Lung (tissue), 11 donors: ENCODE measurements at regions not wholly inside any gene's neighbourhood (a gene's known extent, or its start where the extent isn't known, plus 50 kb on each side); places are given as distances from the start of the nearest gene placed in this dataset.

Experiments used
- ATAC-seq: fragments of 200-7000 bp; cut with Tn5 transposase; one replicate; pipeline ENCODE4 v1.9.1; 2020; ENCODE audit warnings: moderate number of reproducible peaks; ENCODE audit not compliant: insufficient read depth, low FRiP score
- DNase-seq, 3 donors: peaks; one replicate each; pipeline ENCODE4 v3.0.0-alpha.2; 2013 to 2017
- H3K27ac ChIP-seq, 2 donors: one replicate each; pipeline ENCODE4 v1.5.1; 2013; ENCODE audit warnings: mild to moderate bottlenecking in 2 of 2, moderate library complexity in 2 of 2, control low read depth in 1 of 2, inconsistent platforms in 1 of 2, low read depth in 1 of 2, low read length in 1 of 2
- H3K27me3 ChIP-seq, 3 donors: one replicate each; pipeline ENCODE4 v1.5.1; 2013; ENCODE audit warnings: low read length in 2 of 3; ENCODE audit not compliant: control insufficient read depth in 3 of 3, insufficient read depth in 3 of 3
- H3K36me3 ChIP-seq, 4 donors: one replicate each; pipeline ENCODE4 v1.5.1; 2013; ENCODE audit warnings: low read length in 4 of 4, mild to moderate bottlenecking in 1 of 4, moderate library complexity in 1 of 4; ENCODE audit not compliant: control insufficient read depth in 4 of 4, insufficient read depth in 4 of 4
- H3K4me1 ChIP-seq, 5 donors: one replicate each; pipeline ENCODE4 v1.5.1; 2013; ENCODE audit warnings: low read length in 5 of 5, mild to moderate bottlenecking in 2 of 5, moderate library complexity in 1 of 5; ENCODE audit not compliant: control insufficient read depth in 5 of 5, insufficient read depth in 5 of 5
- H3K4me3 ChIP-seq: one replicate; pipeline ENCODE4 v1.5.1; 2013; ENCODE audit warnings: mild to moderate bottlenecking, control low read depth, moderate library complexity
- H3K9ac ChIP-seq, 2 donors: one replicate each; pipeline ENCODE4 v1.5.1; 2013; ENCODE audit warnings: low read length in 2 of 2, control low read depth in 1 of 2; ENCODE audit not compliant: insufficient read depth in 1 of 2
- H3K9me3 ChIP-seq, 4 donors: one replicate each; pipeline ENCODE4 v1.5.1; 2013; ENCODE audit warnings: low read length in 3 of 4, mild to moderate bottlenecking in 1 of 4, moderate library complexity in 1 of 4; ENCODE audit not compliant: control insufficient read depth in 4 of 4, insufficient read depth in 3 of 4
- WGBS, 2 donors: extraction: QIAGEN DNeasy Blood & Tissue Kit; methylation state at CpG; one replicate each; pipeline ENCODE4 v1.1.7; 2013; 5-methylcytosine and 5-hydroxymethylcytosine counted together
- TF ChIP-seq, protein P1 (sequence below): IDR thresholded peaks from 2 replicates; pipeline ENCODE4 v1.5.1; 2012; ENCODE audit warnings: mild to moderate bottlenecking; ENCODE audit errors: control extremely low read depth, extremely low read depth
- donor health status: control.
- donor health status: control.
- donor health status: Bipolar disorder and iron deficiency.
- donor health status: healthy.
- donor health status: DM: yes; HTN: yes; CAD: no.

DNA sequence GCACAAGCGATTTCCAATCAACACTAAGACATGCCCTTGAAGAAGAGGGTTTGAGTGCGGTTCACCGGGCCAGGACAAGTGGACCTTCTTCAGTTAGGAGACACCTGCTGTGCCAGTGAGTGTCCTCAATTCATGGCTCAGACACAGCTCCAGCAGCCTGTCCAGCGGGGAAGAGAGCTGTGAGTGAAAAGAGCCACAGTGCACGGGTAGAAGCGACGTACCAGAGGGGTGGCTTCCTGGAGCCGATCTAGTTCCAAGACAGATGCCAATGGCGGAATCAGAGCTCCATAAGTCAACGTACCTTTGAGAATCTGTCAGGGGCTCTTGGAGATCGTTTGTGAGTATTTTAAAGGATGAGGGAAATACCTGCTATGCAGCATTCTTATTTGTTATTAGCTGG lies 119.9 kb upstream of the SALL3 start:
- Histone ChIP-seq H3K4me3 (no peak overlapping the region), H3K27me3 (peaks cover 0 to 11% (median 9%) of the 10 kb centered on the region in 3 donors), H3K27ac (no peak overlapping the region), H3K9me3 (peaks cover 0 to 9% (median 0%) of the 10 kb centered on the region in 4 donors), H3K4me1 (no peaks in the 10 kb centered on the region), H3K36me3 (no peaks in the 10 kb centered on the region), H3K9ac (no peak overlapping the region)
- WGBS, 2 donors: 81 to 84% methylated on average over 11 of the region's 11 CpGs
- DNase-seq: no peak
- TF ChIP-seq, protein P1, sequence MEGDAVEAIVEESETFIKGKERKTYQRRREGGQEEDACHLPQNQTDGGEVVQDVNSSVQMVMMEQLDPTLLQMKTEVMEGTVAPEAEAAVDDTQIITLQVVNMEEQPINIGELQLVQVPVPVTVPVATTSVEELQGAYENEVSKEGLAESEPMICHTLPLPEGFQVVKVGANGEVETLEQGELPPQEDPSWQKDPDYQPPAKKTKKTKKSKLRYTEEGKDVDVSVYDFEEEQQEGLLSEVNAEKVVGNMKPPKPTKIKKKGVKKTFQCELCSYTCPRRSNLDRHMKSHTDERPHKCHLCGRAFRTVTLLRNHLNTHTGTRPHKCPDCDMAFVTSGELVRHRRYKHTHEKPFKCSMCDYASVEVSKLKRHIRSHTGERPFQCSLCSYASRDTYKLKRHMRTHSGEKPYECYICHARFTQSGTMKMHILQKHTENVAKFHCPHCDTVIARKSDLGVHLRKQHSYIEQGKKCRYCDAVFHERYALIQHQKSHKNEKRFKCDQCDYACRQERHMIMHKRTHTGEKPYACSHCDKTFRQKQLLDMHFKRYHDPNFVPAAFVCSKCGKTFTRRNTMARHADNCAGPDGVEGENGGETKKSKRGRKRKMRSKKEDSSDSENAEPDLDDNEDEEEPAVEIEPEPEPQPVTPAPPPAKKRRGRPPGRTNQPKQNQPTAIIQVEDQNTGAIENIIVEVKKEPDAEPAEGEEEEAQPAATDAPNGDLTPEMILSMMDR: no peak
- ATAC-seq: no peak

DNA sequence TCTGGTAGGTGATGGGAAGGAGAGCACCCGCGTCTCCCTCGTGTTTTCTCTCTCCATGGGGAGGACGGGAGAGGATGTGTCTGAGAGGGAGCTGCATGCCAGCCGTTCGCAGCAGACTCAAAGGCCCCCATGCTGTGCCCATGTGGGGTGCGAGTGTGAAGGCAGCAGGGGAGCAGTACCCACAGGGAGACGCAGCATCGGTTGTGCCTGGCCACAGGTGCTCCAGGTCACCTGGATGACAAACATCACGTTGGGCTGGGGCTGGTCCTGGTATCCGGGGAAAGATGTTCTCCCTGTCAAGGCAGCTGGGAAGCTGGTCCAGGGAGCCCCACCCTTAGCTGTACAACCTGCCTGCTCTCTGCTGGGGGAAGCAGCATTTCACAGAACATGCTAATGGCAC lies 119.5 kb upstream of the SALL3 start:
- Histone ChIP-seq H3K36me3 (no peaks in the 10 kb centered on the region), H3K4me1 (no peaks in the 10 kb centered on the region), H3K4me3 (no peak overlapping the region), H3K27ac (no peak overlapping the region), H3K9ac (no peak overlapping the region), H3K27me3 (peaks cover 0 to 11% (median 9%) of the 10 kb centered on the region in 3 donors), H3K9me3 (peaks cover 0 to 9% (median 0%) of the 10 kb centered on the region in 4 donors)
- TF ChIP-seq, protein P1: no peak
- 65 to 77% methylated on average over 11 of the region's 11 CpGs for WGBS, 2 donors
- no peak for ATAC-seq
- DNase-seq: no peak

- ATAC-seq (no peak), DNase-seq (peak; percentile 56 to 85 (median 76))
- Histone ChIP-seq H3K4me1 (no peaks in the 10 kb centered on the region), H3K27me3 (peaks cover 0 to 9% (median 9%) of the 10 kb centered on the region in 3 donors), H3K9me3 (peaks cover 0 to 9% (median 0%) of the 10 kb centered on the region in 4 donors), H3K4me3 (no peak overlapping the region), H3K27ac (no peak overlapping the region), H3K36me3 (no peaks in the 10 kb centered on the region), H3K9ac (no peak overlapping the region)
- WGBS, 2 donors: 55 to 68% methylated on average over 11 of the region's 11 CpGs
- TF ChIP-seq, protein P1: no peak
These were observed 118.5 kb upstream of the SALL3 start for GRCh38 chr18:78861116-78861515.

DNA sequence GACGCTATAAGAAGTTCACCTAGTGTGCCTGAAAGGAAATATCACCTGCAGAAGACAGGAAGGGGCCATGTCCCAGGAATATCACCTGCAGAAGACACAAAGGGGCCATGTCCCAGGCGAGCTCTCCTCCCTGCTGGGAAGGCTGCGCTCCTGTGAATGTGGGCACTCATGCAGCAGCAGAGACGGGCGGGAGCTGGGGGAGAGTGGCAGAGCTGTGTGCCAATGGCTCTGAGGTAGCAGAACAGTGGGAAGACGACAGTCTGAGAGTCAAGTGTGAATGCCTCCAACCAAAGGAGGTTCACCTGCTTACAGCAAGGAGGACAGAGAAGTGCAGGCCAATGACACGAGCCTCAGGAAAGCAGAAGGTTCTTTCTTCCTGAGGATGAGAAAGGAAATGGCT lies 117.9 kb upstream of the SALL3 start:
- Histone ChIP-seq H3K4me1 (no peaks in the 10 kb centered on the region), H3K27me3 (peaks cover 0 to 9% (median 5%) of the 10 kb centered on the region in 3 donors)
- no peak for DNase-seq

More for the DNA sequence above, 117.9 kb upstream of the SALL3 start:
- no peak for ATAC-seq
- 65 to 67% methylated on average over 7 of the region's 7 CpGs for WGBS, 2 donors
- Histone ChIP-seq H3K27ac (no peak overlapping the region), H3K9me3 (peaks cover 0 to 9% (median 0%) of the 10 kb centered on the region in 4 donors), H3K4me3 (no peak overlapping the region), H3K36me3 (no peaks in the 10 kb centered on the region), H3K9ac (no peak overlapping the region)
- TF ChIP-seq, protein P1: no peak
